GM18873 (cell line): ENCODE measurements at regions not wholly inside any gene's neighbourhood (a gene's known extent, or its start where the extent isn't known, plus 50 kb on each side); places are given as distances from the start of the nearest gene placed in this dataset.

Experiments used
- ATAC-seq: cut with Tn5 transposase; IDR thresholded peaks from one replicate; pipeline ENCODE4 v1.9.1; 2021; ENCODE audit warnings: mild to moderate bottlenecking, moderate library complexity, moderate number of reproducible peaks; ENCODE audit not compliant: unreplicated experiment, low FRiP score

DNA sequence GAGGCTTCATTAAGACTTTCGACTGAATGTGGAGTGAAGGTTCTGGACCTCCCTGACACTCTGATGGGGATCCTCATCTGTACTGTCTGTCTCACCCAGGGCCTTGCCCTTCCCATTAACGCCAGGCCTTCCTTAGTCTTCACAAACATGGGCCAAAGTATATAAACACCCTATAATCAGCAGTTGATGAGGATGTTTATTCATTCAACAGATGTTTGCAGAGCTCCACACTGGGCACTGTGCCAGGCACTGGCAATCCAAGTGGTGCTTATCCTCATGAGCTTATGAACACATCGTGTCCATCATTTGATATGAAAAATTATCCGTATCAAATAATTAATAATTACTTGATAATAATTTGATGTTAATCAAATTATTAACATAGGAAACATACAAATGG, 454.4 kb downstream of the FUT8 start:
- ATAC-seq, result no peak

DNA sequence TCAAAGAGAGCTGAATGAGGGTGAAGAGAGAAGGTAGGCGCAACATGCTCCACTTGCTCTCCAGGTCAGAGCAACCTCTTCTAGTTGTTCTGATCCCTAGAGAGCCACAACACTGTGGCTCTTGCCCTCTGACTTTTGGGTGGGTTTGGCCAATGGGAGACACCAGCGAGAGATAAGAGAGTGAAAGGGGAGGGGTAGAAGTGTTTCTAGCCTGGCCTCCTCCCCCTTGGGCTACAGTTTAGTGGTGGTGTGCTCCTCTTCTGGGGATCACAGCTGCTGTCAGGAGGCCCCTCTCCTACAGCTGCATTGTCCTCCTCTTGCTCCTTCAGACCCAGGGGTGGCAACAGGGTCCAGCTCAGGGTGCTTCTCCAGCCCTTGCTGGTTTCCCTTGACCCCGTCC, 454.8 kb downstream of the FUT8 start:
- ATAC-seq, result no peak

DNA sequence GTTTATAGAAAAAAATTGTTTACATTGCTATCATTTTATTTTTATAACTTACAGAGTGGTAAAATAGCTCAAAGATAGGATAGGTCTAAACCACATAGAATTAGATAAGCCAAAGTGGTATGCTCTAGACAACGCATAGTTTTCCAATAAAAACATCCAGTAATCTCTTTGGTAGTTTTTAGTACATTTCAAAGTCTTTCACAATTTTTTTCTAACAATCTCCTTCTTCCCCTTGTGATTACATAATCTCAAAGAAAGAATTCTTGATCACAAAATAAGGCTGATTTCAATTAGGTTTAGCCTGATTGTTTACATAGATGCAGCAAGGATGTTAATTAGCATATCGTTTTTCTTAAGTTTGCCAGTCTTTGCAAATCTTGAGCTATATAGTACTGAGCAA, 460.0 kb downstream of the FUT8 start:
- no peak for ATAC-seq

DNA sequence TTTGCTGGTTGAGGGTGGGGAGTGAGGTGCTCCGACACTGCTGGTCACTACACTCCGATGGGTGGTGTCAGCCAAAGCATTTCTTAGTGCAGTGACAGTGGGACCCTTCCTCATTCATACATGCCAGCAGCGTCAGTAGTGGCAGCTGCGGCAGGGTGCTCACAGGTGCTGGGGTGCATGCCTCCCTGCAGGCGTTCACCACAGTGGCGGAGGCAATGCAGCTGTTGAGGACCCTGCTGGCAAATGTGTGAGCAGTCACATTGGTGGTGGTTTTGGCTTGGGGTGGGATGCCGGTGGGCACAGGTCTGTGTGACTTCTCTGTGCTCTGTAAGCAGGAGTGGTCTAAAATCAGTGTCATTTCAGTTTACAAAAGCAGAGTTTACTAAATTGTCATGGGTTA, 464.6 kb downstream of the FUT8 start:
- ATAC-seq, result no peak

DNA sequence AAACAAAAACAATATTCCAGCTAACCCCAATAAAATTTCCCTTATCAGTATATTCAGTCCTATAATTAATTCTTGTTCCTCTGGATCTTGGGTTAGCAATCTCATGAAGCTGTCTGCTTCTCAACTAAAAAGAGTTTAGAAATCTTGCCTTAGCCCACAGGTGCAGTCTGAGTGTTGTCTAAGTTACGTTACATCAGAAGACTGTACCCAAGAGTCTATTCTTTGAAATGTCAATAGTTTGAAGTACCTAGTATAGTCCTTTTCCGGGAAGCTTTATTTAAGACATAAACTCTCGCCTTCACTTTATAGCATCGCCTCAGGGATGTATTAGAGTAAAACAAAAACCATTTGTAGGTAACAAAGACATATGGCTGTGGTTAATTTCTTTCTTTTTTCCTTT, 465.1 kb downstream of the FUT8 start:
- no peak for ATAC-seq

DNA sequence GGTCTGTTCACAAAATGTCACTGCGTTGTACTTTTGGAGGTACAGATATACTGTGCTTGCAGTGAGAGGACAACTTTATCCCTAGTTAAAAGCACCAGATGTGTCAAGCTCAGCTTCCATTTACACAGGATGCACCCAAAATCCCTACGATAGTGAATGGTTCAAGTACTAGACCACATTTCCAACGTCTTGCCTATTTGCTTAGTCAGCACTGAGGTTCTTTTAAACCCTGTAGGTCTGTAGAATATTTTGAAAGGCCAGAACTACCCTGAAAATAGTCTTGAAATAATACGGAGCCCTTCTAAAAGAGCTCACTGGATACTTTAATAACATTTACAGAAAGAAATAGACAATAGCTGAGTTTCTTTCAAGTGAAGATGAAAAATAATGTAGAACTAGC, 466.1 kb downstream of the FUT8 start:
- no peak for ATAC-seq

DNA sequence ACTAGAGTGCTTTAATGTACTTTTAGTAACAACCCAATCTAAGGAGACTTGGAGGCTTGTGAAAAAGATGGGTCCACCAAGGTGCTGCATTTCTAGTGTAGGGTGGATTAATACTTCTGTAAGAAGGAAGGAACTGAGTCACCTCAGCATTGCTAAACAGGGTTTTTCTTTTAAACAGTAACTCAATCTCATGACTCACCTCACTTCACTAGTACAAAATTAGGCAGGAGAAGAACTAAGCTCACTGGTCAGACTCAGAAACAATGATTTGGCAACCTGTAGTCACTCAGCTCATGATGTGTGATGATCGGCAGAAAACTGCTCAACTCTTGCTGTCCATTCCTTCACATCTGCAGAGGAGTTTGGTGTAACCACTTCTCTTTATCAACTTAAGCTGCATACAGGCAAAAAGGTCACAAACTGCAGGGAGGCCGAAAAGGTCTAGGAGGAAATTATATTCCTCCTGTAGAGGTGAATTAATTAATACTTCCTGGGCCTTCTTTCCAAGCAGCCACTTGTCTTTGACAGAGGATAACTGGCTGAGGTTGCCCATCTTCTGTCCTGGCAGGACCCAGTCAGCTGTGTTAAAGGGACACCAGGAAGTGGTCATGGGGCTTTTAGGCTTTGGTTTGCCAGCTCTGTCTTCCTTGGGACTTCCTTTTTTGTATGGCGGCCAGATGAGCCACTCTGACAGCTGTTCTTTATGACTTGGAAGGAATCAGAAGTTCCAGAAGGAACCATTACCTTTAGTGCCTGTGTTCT, 466.9 kb downstream of the FUT8 start:
- ATAC-seq, result no peak

DNA sequence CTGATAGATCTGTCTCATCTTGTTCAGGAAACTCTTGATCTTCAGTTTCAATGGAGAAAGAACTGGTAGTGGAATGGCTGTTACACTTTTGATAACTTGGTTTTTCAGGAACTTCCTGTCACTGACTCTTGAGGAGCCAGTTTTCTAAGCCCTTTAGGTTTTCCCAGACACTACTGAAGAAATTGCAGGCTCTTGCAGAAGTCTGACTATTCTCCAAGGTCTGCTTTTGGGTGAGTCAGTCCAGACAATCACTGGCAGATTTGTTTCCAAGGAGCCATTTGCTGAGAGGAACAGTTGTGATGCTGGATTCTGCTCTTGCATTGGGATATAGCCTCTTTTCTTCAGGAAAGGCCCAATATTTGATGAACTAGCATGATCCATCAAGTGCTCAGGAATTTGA, 468.0 kb downstream of the FUT8 start:
- no peak for ATAC-seq

DNA sequence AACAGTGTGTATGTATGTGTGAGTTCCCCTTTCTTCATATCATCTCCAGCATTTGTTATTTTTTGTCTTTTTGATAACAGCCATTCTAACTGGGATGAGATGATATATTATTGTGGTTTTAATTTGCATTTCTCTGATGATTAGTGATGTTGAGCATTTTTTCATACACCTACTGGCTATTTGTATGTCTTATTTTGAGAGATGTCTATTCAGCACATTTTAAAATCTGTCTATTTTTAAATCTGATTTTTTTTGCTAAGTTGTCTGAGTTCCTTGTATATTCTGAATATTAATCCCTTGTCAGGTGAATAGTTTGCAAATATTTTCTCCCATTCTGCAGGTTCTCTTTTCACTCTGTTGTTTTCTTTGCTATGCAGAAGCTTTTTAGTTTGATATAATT, 469.1 kb downstream of the FUT8 start:
- no peak for ATAC-seq

DNA sequence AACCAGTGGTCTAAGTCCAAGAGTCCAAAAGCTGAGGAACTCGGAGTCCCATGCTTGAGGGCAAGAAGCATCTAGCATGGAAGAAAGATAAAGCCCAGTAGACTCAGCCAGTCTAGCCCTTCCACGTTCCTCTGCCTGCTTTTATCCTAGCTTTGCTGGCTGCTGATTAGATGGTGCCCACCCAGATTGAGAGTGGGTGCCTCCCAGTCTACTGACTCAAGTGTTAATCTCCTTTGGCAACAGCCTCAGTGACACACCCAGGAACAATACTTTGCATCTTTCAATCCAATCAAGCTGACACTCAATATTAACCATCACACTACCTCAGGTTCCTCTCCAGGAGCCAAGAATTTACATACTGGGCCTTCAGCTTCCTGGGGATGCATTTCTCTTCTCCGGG, 476.1 kb downstream of the FUT8 start:
- no peak for ATAC-seq

DNA sequence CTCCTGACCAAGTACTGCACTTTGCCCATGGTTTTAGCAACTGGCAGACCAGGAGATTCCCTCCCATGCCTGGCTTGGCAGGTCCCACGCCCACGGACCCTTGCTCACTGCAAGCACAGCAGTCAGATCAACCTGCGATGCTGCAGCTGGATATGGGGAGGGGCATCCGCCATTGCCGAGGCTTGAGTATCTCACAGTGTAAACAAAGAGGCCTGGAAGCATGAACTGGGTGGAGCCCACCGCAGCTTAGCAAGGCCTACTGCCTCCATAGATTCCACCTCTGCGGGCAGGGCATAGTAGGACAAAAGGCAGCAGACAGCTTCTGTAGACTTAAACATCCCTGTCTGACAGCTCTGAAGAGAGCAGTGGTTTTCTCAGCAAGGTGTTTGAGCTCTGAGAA, 479.8 kb downstream of the FUT8 start:
- ATAC-seq, result no peak

DNA sequence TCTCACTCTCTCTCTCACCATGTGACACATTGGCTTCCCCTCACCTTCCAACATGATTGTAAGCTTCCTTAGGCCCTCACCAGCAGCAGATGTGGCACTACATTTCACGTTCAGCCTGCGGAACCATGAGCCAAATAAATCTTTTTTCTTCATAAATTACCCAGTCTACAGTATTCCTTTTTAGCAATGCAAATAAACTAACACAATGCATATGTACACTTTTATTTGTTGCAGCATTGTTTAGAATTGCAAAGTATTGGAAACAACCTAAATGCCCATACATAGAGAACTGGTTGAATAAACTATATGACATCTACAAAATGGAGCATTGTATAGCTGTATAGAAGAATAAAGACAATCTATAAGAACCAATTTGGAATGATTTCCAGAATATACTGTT, 487.6 kb downstream of the FUT8 start:
- no peak for ATAC-seq

DNA sequence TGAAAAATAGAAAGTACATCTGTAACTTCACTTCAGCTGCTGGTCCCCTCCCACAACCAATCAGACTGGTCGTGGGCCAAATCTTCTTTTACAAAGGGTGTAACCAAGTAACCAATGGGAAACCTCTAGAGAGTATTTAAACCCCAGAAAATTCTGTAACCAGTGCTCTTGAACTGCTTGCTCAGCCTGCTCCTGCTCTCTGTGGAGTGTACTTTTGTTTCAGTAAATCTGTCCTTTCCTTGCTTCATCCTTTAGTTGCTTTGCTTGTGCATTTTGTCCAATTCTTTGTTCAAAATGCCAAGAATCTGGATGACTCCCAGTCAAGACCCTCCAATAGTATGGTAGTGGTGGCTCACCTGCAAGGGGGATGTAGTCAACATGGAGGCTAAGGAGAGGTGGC, 489.1 kb downstream of the FUT8 start:
- ATAC-seq, result no peak

DNA sequence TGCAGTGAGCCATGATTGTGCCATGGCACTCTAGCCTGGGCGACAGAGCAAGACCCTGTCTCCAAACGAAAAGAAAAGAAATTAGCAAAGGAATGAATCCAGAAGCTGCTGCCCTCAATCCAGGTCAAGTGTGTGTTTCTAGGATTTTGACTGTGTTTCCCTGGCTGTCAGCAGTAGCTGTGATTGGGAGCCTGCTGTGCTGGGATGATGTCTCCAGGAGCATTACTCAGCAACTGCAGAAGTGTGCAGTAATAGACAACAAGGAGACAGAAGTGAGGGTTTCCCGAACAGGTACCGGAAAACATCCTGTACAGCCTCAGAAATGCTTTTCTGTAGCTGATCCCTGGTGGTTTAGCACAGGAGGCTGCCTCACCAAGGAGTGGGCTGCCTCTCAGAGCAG, 492.5 kb downstream of the FUT8 start:
- no peak for ATAC-seq

DNA sequence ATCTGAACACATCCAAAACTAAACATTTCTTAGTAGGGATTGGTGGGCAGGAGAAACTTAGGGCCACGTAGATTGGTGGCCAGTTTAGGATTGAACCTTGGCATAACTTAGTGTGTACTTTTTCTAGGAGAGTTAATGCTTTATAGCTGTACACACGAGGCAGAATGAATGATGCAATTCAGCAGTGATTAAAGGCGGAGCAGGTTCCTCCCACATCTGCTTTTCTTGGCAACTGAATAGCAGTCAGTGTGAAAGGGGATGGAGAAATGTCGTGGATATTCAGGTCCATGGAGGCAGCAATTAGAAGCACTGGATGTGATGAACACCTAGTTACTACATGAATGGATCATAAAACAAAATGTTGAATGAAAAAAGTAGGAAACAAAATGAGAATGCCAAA, 493.8 kb downstream of the FUT8 start:
- ATAC-seq, result no peak

DNA sequence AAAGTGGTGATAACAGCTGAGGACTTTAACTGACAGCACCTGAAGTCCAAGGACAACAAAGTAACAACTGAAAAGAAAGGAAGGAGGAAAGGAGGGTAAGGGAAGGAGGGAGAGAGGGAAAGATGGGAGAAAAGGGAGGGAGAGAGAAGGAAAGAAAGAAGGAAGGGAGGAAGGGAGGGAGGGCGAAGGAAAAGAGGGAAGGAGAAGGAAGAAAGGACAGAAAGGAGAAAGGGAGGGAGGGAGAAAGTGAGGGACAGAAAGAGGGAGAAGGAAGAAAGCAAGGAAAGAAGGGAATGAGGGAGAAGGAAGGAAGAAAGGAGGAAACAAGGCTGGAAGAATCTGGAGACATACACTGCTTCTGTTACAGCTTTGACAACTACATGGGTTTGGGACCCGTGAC, 494.4 kb downstream of the FUT8 start:
- ATAC-seq, result no peak

DNA sequence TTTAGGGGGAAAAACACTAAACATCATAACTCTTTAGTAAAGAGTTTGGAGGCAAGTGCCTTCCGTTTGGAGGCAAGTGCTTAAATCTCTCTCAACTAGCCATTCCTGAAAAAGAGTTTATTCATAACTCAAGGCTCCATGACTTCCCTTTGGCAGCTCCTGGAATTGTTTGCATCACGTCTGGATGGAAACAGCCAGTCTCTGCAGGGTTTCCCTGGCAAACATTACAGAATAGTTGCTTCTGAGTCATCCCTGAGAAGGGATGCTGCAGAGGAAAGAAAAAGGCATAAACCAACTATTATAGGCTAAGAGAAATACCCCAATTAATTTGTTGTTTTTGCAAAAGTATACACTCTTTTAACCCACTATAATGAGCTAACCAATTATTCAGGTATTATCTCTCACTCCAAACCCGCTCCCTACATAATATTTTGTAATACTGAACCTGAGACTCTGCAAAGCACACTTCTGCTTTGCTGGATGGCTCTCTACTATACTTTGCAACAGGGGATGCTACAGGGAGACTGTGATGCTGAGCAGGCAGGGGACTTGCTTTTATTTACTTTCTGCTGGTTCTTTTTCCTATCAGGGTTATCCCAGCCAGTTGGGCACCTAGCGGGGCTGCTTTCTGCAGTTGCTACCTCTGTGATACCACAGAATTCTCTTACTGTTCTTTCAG, 497.7 kb downstream of the FUT8 start:
- ATAC-seq, result no peak

DNA sequence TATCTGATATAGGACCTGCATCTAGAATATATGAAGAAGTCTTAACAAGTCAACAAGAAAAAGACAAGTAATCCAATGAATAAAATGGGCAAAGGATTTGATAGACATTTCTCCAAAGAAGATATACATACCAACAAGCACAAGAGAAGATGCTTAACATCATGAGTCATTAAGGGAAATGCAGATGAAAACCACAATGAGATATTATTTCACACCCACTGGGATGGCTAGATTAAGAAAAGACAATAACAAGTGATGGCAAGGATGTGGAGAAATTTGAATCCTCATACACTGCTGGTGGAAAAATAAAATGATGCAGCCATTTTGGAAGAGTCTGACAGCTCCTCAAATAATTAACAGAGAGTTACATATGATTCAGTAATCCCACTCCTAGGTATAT, 502.6 kb downstream of the FUT8 start:
- no peak for ATAC-seq

DNA sequence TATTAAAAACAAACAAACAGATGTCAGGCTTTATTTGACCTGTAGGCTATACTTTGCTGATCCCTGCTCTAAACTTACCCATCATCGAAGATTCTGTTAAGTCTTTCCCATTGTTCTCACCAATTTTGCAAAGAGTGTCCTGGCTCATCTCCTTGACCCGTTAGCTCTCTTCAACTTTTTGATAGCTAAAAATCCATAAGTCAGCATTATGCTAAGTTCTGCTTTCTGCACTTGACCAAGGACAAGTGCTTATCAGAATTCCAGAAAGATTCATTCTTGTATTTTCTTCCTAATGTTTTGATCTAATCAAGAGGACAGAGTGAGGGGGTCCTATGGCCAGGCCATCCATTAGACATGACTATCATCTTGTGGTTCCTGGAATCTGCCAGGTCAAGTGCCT, 503.5 kb downstream of the FUT8 start:
- ATAC-seq, result no peak

DNA sequence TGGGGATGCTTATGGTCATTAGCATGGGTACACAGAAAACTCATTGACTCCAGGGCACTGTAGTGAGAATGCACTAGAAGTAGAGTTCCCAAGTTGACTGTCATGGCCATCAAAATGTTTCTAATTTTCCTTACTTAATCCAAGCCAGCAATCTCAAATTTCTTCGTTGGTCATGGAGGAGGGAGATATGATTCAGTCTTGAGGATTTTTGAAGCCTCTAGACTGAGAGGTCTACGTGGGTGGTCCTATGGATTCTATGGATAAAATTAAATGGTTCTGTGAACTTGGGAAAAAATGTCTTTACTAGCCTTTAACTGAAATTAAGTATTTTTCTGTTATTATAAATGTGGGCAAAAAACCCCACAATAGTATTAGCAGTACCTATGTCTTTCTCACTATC, 508.5 kb downstream of the FUT8 start:
- no peak for ATAC-seq

DNA sequence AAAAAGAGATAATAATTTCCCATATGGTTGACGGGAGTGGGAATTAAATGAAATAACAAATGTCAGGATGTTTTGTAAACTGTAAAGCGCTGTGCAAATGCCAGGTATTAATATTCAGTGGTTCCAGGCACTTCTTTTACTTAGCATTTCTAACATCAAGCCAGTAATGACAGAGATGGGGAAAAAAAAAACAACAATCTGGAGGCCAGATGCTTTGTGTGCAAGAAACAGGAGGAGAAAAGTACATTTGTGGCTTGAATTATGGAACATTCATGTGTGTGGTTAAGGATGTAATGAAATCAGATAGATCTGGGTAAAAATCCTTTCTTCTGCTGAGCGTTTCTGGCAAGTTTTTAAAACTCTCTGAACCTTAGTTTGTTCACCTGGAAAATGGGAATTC, 509.6 kb downstream of the FUT8 start:
- ATAC-seq, result no peak

DNA sequence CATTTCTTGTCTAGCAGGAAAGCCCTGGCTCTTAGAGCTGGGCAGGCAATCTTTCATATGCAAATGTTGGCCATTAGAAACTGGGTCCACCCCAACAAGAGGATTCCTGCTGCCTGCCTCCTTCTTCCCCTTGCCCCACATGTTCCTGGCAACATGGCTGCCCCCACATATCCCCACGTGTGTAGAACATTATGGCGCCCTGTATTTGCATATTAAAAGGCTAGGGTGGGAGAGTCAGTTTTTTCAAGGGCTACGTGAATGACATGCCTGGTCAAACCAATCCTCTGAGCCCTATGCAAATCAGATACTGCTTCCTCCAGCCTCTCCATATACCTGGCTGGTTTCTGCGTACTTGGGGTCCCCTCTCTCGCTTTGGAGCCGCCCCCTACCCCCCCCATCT, 514.0 kb downstream of the FUT8 start:
- ATAC-seq, result no peak
